Caco-2 (cell line): ENCODE measurements at regions not wholly inside any gene's neighbourhood (a gene's known extent, or its start where the extent isn't known, plus 50 kb on each side); places are given as distances from the start of the nearest gene placed in this dataset.

ENCODE experiments used
- BruUV-seq: library from RNA; stranded (reverse); fragments of 400-500 nt; replicated peaks from 2 replicates; lab custom pipeline; 2021; lab: Mats Ljungman, UMichigan
- CTCF ChIA-PET: fragments of 300-600 bp; sonication (Branson Sonifier 250); formaldehyde crosslinking; loops from one replicate; lab custom pipeline; 2022; ENCODE audit warnings: antibody characterized with exemption; lab: Charles Lee
- POLR2A ChIA-PET: fragments of 300-600 bp; sonication (Branson Sonifier 250); formaldehyde crosslinking; loops from one replicate; lab custom pipeline; 2022; ENCODE audit warnings: antibody characterized with exemption; lab: Charles Lee
- DNase-seq, 2 experiments: peaks; one replicate each; pipeline versions ENCODE4 v3.0.0 to v3.0.0-alpha.2; 2020 to 2022
- H3K27me3 ChIP-seq: replicated peaks from 2 replicates; pipeline ENCODE4 v1.6.0; 2011; ENCODE audit warnings: low read length; ENCODE audit not compliant: control insufficient read depth, insufficient read depth
- H3K36me3 ChIP-seq: 2 replicates; pipeline ENCODE4 v1.5.1; 2011; ENCODE audit warnings: low read length; ENCODE audit not compliant: control insufficient read depth, insufficient read depth
- H3K4me1 ChIP-seq: fragments of 250-450 bp; sonication (Bioruptor Pico); 2 replicates; pipeline ENCODE4 v1.5.1; 2020; ENCODE audit warnings: mild to moderate bottlenecking
- H3K4me3 ChIP-seq: 2 replicates; pipeline ENCODE4 v1.5.1; 2011; ENCODE audit warnings: low read depth, mild to moderate bottlenecking, control low read depth, low read length
- H3K9me3 ChIP-seq: fragments of 250-450 bp; sonication (Bioruptor Pico); 2 replicates; pipeline ENCODE4 v1.5.1; 2020; ENCODE audit warnings: mild to moderate bottlenecking, moderate library complexity
- H3K27ac Mint-ChIP-seq: one replicate; pipeline ENCODE4 v1.8.0; 2022; ENCODE audit warnings: mixed read lengths; ENCODE audit not compliant: unreplicated experiment
- H3K27me3 Mint-ChIP-seq: one replicate; pipeline ENCODE4 v1.8.0; 2022; ENCODE audit warnings: mixed read lengths; ENCODE audit not compliant: insufficient read depth, unreplicated experiment
- H3K36me3 Mint-ChIP-seq: one replicate; pipeline ENCODE4 v1.8.0; 2022; ENCODE audit warnings: mild to moderate bottlenecking, mixed read lengths; ENCODE audit not compliant: insufficient read depth, unreplicated experiment
- H3K4me1 Mint-ChIP-seq: one replicate; pipeline ENCODE4 v1.8.0; 2022; ENCODE audit warnings: low read depth, mixed read lengths; ENCODE audit not compliant: unreplicated experiment
- H3K4me3 Mint-ChIP-seq: one replicate; pipeline ENCODE4 v1.8.0; 2022; ENCODE audit warnings: mild to moderate bottlenecking, moderate library complexity, mixed read lengths; ENCODE audit not compliant: unreplicated experiment
- H3K9me3 Mint-ChIP-seq: one replicate; pipeline ENCODE4 v1.8.0; 2022; ENCODE audit warnings: mixed read lengths; ENCODE audit not compliant: unreplicated experiment
- CTCF ChIP-seq, 2 experiments: fragments of 200-600 bp in 1 of 2; IDR thresholded peaks; 1 replicate in 1 of 2; 2 replicates in 1 of 2; pipeline versions ENCODE4 v1.5.1 to v1.8.0; 2011 to 2022; ENCODE audit warnings: antibody characterized with exemption in 1 of 2, control low read depth in 1 of 2, inconsistent platforms in 1 of 2, low read depth in 1 of 2, low read length in 1 of 2, mild to moderate bottlenecking in 1 of 2, moderate library complexity in 1 of 2; ENCODE audit not compliant: insufficient read depth in 1 of 2, severe bottlenecking in 1 of 2, unreplicated experiment in 1 of 2
- intact Hi-C: fragments of 100-400 bp; cut with micrococcal nuclease; formaldehyde crosslinking; loops from one replicate; pipeline ENCODE4 v1.10.0; 2022; ENCODE audit not compliant: unreplicated experiment

DNA sequence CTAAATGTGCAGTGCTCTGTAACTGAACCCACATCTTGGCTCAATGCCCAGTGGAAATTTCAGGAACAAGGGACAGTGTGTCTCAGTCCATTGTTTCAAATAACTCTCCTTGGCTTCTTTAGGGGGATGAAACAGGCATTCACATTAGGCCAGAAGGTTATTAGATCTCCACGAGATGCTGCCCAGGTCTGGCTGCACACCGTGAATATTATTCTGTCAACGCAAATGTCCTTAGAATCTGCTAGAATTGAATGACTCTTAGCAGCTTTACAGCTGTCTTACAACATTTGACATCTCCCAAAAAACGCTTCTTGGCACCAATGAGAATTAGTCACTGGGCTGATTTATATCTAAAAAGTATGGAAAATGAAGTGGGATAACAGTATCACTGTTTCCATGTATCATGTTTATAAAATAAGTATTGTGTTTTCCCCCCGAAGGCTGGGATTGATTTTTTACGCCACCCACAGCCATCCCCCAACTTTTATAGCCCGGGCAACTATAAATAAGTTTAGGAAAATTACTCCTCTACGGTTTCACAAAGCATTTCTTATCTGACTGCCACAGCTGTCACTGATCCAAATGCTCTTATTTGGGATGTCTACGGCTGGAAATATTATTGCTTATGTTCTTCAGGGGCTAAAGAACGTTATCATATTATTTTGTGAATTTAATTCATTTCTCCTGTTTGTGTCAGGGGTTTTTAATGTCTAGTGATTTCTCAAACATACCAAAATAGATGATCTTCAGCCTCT lies 559.7 kb upstream of the FAT1 start:
- Mint-ChIP-seq H3K27me3 (no peaks in the 10 kb centered on the region), H3K4me1 (no peaks in the 10 kb centered on the region), H3K27ac (no peak overlapping the region), H3K4me3 (no peak overlapping the region), H3K36me3 (no peaks in the 10 kb centered on the region), H3K9me3 (no peaks in the 10 kb centered on the region)
- Histone ChIP-seq H3K27me3 (no peaks in the 10 kb centered on the region), H3K4me3 (no peak overlapping the region), H3K4me1 (no peaks in the 10 kb centered on the region), H3K36me3 (no peaks in the 10 kb centered on the region), H3K9me3 (no peaks in the 10 kb centered on the region)
- POLR2A ChIA-PET: no interaction called here
- CTCF ChIA-PET: no interaction called here
- no peak for DNase-seq
- intact Hi-C loops: no loop called here
- TF ChIP-seq CTCF (IDR thresholded peaks at IDR 0.05; ENCODE audit: insufficient read depth in 1 of 2, low read depth in 1 of 2, low read length in 1 of 2, severe bottlenecking in 1 of 2, unreplicated experiment in 1 of 2): no peak
- BruUV-seq: no TSS peak

- no peak for DNase-seq
- no peaks in the 10 kb centered on the region for H3K27me3 Mint-ChIP-seq
- no peak overlapping the region for H3K4me3 Mint-ChIP-seq
- no peaks in the 10 kb centered on the region for H3K36me3 Mint-ChIP-seq
- CTCF ChIA-PET: no interaction called here
- POLR2A ChIA-PET: no interaction called here
- no peaks in the 10 kb centered on the region for H3K9me3 Mint-ChIP-seq
- H3K27ac Mint-ChIP-seq: no peak overlapping the region
- TF ChIP-seq CTCF (IDR thresholded peaks at IDR 0.05; ENCODE audit: insufficient read depth in 1 of 2, low read depth in 1 of 2, low read length in 1 of 2, severe bottlenecking in 1 of 2, unreplicated experiment in 1 of 2): no peak
- Histone ChIP-seq H3K4me3 (no peak overlapping the region), H3K4me1 (no peaks in the 10 kb centered on the region), H3K36me3 (no peaks in the 10 kb centered on the region), H3K9me3 (no peaks in the 10 kb centered on the region), H3K27me3 (no peaks in the 10 kb centered on the region)
- BruUV-seq: no TSS peak
- no peaks in the 10 kb centered on the region for H3K4me1 Mint-ChIP-seq
- intact Hi-C loops: no loop called here
These were observed 562.9 kb upstream of the FAT1 start for GRCh38 chr4:187286525-187286924.

DNA sequence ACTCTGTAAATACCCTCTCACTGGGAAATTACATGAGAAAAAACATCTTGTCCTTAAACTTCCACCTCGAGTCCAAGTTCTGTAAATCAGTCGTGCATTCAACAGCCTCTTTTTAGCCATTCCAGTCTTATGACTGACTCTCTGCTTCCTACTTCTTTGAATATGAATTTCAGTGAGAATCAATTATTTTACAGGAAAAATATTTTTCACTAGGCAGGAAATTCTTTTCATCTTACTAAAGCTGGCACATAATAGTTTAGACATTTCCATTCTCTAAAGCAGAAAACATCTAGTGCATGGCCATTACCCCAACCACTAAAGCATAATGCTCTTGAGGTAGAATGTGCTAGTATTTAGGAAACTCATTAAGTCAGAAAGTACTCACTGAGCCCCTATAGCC lies 565.7 kb upstream of the FAT1 start:
- Histone ChIP-seq H3K4me1 (no peaks in the 10 kb centered on the region), H3K36me3 (no peaks in the 10 kb centered on the region), H3K27me3 (no peaks in the 10 kb centered on the region), H3K4me3 (no peak overlapping the region), H3K9me3 (no peaks in the 10 kb centered on the region)
- no peaks in the 10 kb centered on the region for H3K9me3 Mint-ChIP-seq
- H3K36me3 Mint-ChIP-seq: no peaks in the 10 kb centered on the region
- no peak overlapping the region for H3K27ac Mint-ChIP-seq
- H3K4me1 Mint-ChIP-seq: no peaks in the 10 kb centered on the region
- BruUV-seq: no TSS peak
- no peak for DNase-seq
- ChIA-PET CTCF (no interaction called here), POLR2A (no interaction called here)
- no peaks in the 10 kb centered on the region for H3K27me3 Mint-ChIP-seq
- TF ChIP-seq CTCF (IDR thresholded peaks at IDR 0.05; ENCODE audit: insufficient read depth in 1 of 2, low read depth in 1 of 2, low read length in 1 of 2, severe bottlenecking in 1 of 2, unreplicated experiment in 1 of 2): no peak
- no peak overlapping the region for H3K4me3 Mint-ChIP-seq
- intact Hi-C loops: no loop called here
